Activated CD8-positive, alpha-beta T cell treated with anti-CD3 and anti-CD28 coated beads for 36 hours (primary cell): ENCODE measurements at regions not wholly inside any gene's neighbourhood (a gene's known extent, or its start where the extent isn't known, plus 50 kb on each side); places are given as distances from the start of the nearest gene placed in this dataset.

Source experiments
- ATAC-seq: fragments of 200-7000 bp; cut with Tn5 transposase; one replicate; pipeline ENCODE4 v1.10.0; 2021; ENCODE audit warnings: mild to moderate bottlenecking, moderate library complexity
- CTCF ChIA-PET: fragments of 350-600 bp; sonication (Branson Sonifier 250); formaldehyde crosslinking; loops from one replicate; lab custom pipeline; 2021; ENCODE audit warnings: antibody characterized with exemption; lab: Charles Lee
- POLR2A ChIA-PET: fragments of 350-600 bp; sonication (Branson Sonifier 250); formaldehyde crosslinking; loops from one replicate; lab custom pipeline; 2021; ENCODE audit warnings: antibody characterized with exemption; lab: Charles Lee
- DNase-seq: peaks from one replicate; pipeline ENCODE4 v3.0.0-alpha.2; 2020
- H3K27ac Mint-ChIP-seq: one replicate; pipeline ENCODE4 v1.8.0; 2021; ENCODE audit warnings: mild to moderate bottlenecking, mixed read lengths
- H3K27me3 Mint-ChIP-seq: one replicate; pipeline ENCODE4 v1.8.0; 2021; ENCODE audit warnings: mixed read lengths
- H3K36me3 Mint-ChIP-seq: one replicate; pipeline ENCODE4 v1.8.0; 2021; ENCODE audit warnings: low read depth, mixed read lengths
- H3K4me1 Mint-ChIP-seq: one replicate; pipeline ENCODE4 v1.8.0; 2021; ENCODE audit warnings: low read depth, mixed read lengths
- H3K4me3 Mint-ChIP-seq: one replicate; pipeline ENCODE4 v1.8.0; 2021; ENCODE audit warnings: mild to moderate bottlenecking, moderate library complexity, mixed read lengths
- H3K9me3 Mint-ChIP-seq: one replicate; pipeline ENCODE4 v1.8.0; 2021; ENCODE audit warnings: mixed read lengths
- intact Hi-C: fragments of 100-400 bp; cut with micrococcal nuclease; formaldehyde crosslinking; loops from one replicate; pipeline ENCODE4 v1.10.0; 2022
- TF ChIP-seq, protein P1 (sequence below): fragments of 200-600 bp; IDR thresholded peaks from one replicate; pipeline ENCODE4 v1.8.0; 2022; ENCODE audit warnings: antibody characterized with exemption, mild to moderate bottlenecking

DNA sequence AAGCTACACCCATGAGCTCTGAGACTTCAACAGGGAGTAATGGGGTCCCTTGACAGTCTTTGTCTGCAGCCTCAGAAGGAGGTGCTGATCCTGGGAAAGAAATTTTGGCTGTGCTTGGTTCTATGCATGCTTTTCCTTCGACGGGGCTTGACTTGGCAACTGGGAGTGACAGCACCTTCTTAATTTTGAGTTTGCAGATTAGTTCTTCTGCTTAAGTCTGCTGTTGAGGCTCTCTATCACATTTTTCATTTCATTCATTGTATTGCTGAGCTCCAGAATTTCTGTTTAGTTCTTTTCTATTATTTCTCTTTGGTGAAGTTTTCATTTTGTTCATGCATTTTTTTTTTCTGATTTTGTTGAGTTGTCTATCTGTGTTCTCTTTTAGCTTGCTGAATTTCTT lies 125.6 kb downstream of the SNX19 start:
- Mint-ChIP-seq H3K36me3 (no peaks in the 10 kb centered on the region), H3K4me1 (no peaks in the 10 kb centered on the region), H3K9me3 (peaks cover 15% of the 10 kb centered on the region), H3K27ac (no peak overlapping the region), H3K27me3 (peaks cover 14% of the 10 kb centered on the region), H3K4me3 (no peak overlapping the region)
- TF ChIP-seq, protein P1, sequence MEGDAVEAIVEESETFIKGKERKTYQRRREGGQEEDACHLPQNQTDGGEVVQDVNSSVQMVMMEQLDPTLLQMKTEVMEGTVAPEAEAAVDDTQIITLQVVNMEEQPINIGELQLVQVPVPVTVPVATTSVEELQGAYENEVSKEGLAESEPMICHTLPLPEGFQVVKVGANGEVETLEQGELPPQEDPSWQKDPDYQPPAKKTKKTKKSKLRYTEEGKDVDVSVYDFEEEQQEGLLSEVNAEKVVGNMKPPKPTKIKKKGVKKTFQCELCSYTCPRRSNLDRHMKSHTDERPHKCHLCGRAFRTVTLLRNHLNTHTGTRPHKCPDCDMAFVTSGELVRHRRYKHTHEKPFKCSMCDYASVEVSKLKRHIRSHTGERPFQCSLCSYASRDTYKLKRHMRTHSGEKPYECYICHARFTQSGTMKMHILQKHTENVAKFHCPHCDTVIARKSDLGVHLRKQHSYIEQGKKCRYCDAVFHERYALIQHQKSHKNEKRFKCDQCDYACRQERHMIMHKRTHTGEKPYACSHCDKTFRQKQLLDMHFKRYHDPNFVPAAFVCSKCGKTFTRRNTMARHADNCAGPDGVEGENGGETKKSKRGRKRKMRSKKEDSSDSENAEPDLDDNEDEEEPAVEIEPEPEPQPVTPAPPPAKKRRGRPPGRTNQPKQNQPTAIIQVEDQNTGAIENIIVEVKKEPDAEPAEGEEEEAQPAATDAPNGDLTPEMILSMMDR, result no peak
- no peak for DNase-seq
- ChIA-PET CTCF (no interaction called here), POLR2A (no interaction called here)
- ATAC-seq, result no peak
- intact Hi-C loops, result no loop called here

DNA sequence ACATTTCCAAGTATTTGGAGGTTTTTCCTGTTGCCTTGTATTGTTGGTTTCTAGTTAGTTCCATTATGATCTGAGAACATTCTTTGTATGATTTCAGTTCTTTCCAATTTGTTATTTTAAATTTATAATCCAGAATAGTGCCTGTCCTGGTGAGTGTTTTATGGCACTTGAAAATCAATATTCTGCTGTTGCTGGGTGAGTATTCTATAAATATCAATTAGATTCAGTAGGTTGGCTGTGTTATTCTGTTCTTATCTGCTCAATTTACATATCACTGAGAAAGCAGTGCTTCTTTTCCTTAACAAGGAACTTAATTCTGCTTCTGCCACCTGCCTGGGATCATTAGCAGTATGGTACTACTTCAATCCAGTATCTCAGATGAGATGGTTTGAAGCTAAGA lies 123.5 kb downstream of the SNX19 start:
- Mint-ChIP-seq H3K36me3 (no peaks in the 10 kb centered on the region), H3K27ac (no peak overlapping the region), H3K9me3 (peaks cover 15% of the 10 kb centered on the region), H3K4me3 (no peak overlapping the region), H3K27me3 (peaks cover 12% of the 10 kb centered on the region), H3K4me1 (no peaks in the 10 kb centered on the region)
- intact Hi-C loops, result no loop called here
- POLR2A ChIA-PET, result no interaction called here
- TF ChIP-seq, protein P1, result no peak
- CTCF ChIA-PET, result interaction anchor here (1.0 kb wide), 1 partner anchor 69 kb away, joined by 3 read pairs; no protein-coding TSS in a partner anchor
- no peak for DNase-seq
- ATAC-seq, result no peak

DNA sequence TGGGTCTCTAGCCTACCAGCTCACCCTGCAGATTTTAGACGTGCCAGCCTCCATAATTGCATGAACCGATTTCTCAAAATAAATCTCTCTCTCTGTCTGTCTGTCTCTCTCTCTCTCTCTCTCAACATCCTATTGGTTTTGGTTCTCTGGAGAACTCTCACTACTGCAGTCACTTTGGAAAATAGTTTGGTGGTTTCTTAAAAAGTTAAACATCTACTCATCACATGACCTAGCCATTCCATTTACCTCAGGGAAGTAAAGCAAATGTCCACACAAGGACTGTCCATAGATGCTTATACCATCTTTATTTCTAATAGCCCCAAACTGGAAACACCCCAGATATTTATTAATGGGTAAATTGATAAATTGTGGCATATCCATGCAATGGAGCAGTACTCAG lies 119.5 kb downstream of the SNX19 start:
- intact Hi-C loops, result no loop called here
- peaks cover 4% of the 10 kb centered on the region for H3K27me3 Mint-ChIP-seq
- H3K27ac Mint-ChIP-seq, result no peak overlapping the region
- ChIA-PET POLR2A (no interaction called here), CTCF (no interaction called here)
- H3K4me3 Mint-ChIP-seq, result no peak overlapping the region
- no peaks in the 10 kb centered on the region for H3K9me3 Mint-ChIP-seq
- ATAC-seq (no peak), DNase-seq (no peak)
- TF ChIP-seq, protein P1, result no peak
- H3K4me1 Mint-ChIP-seq, result no peaks in the 10 kb centered on the region
- H3K36me3 Mint-ChIP-seq, result no peaks in the 10 kb centered on the region

DNA sequence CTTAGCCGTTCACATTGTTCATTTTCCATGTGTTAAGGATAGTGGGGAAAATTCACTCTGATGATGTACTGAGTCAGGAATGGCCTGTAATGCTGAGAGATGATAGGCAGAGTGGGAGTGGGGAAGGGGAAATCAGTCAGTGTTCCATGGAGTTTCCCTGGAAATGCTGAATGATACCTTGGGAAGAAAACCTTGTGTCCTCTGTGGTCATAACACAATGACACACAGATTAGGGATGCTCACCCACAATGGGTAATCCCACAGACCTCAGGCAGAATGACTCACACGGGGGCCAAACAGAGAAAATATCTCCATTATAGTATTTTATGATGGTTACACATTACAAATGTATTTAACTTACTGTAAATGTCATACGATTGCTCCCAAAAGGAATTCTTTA lies 118.0 kb downstream of the SNX19 start:
- no peaks in the 10 kb centered on the region for H3K4me1 Mint-ChIP-seq
- intact Hi-C loops, result no loop called here
- H3K4me3 Mint-ChIP-seq, result no peak overlapping the region
- TF ChIP-seq, protein P1, result no peak
- H3K27ac Mint-ChIP-seq, result no peak overlapping the region
- POLR2A ChIA-PET, result no interaction called here
- DNase-seq (no peak), ATAC-seq (no peak)
- no peaks in the 10 kb centered on the region for H3K36me3 Mint-ChIP-seq
- peaks cover 1% of the 10 kb centered on the region for H3K27me3 Mint-ChIP-seq
- no peaks in the 10 kb centered on the region for H3K9me3 Mint-ChIP-seq
- CTCF ChIA-PET, result no interaction called here

DNA sequence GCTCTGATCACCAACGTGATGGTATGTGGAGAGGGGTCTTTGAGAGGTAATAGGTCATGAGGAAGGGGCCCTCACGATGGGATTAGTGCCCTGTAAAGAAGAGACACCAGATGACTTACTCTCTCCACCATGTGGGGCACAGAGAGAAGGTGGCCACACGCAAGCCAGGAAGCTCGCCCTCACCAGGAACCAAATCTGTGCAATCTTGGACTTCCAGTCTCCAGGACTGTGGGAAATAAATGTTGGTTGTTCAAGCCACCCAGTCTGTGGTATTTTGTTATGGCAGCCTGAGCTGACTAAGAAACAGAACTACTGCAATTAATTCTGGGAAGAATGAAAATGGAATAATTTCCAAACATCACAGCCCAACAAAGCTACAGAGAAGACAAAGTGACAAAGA lies 117.5 kb downstream of the SNX19 start:
- ChIA-PET POLR2A (no interaction called here), CTCF (no interaction called here)
- H3K27me3 Mint-ChIP-seq, result peaks cover 1% of the 10 kb centered on the region
- no peaks in the 10 kb centered on the region for H3K36me3 Mint-ChIP-seq
- TF ChIP-seq, protein P1, result no peak
- no peaks in the 10 kb centered on the region for H3K9me3 Mint-ChIP-seq
- DNase-seq (no peak), ATAC-seq (no peak)
- no peak overlapping the region for H3K27ac Mint-ChIP-seq
- no peaks in the 10 kb centered on the region for H3K4me1 Mint-ChIP-seq
- intact Hi-C loops, result no loop called here
- H3K4me3 Mint-ChIP-seq, result no peak overlapping the region
